ENCODE measurements at regions not wholly inside any gene's neighbourhood (a gene's known extent, or its start where the extent isn't known, plus 50 kb on each side); places are given as distances from the start of the nearest gene placed in this dataset.

GRCh38 chr15:46518381-46518780, 883.6 kb downstream of the SQOR start:
- no peaks in the 10 kb centered on the region for H3K4me1 Mint-ChIP-seq
- TF ChIP-seq AR (CRISPR knock-in tag; IDR thresholded peaks at IDR 0.05) (no peak), TP53 (CRISPR knock-in tag; IDR thresholded peaks at IDR 0.05) (no peak), GTF2I (CRISPR knock-in tag; conservative IDR thresholded peaks at IDR 0.05) (no peak), ZNF423 (CRISPR knock-in tag; IDR thresholded peaks at IDR 0.05) (no peak), USF1 (CRISPR knock-in tag; IDR thresholded peaks at IDR 0.05) (no peak)
- ATAC-seq, result no peak
- ChIA-PET CTCF (no interaction called here), POLR2A (no interaction called here)
- no peaks in the 10 kb centered on the region for H3K27me3 Mint-ChIP-seq (ENCODE audit: low read depth)
- H3K9me3 Mint-ChIP-seq, result peaks cover 15% of the 10 kb centered on the region
- H3K4me3 Mint-ChIP-seq, result no peak overlapping the region
- no peak for DNase-seq (ENCODE audit: low spot score)
- H3K27ac Mint-ChIP-seq, result no peak overlapping the region
- H3K36me3 Mint-ChIP-seq, result no peaks in the 10 kb centered on the region

GRCh38 chr15:46523701-46524100, 888.9 kb downstream of the SQOR start:
- ATAC-seq, result no peak
- POLR2A ChIA-PET, result no interaction called here

GRCh38 chr15:46525984-46526725, 891.3 kb downstream of the SQOR start:
- H3K4me3 Mint-ChIP-seq, result no peak overlapping the region
- no peaks in the 10 kb centered on the region for H3K27me3 Mint-ChIP-seq (ENCODE audit: low read depth)
- DNase-seq (ENCODE audit: low spot score), result no peak
- ChIA-PET POLR2A (no interaction called here), CTCF (no interaction called here)
- H3K9me3 Mint-ChIP-seq, result no peaks in the 10 kb centered on the region
- H3K27ac Mint-ChIP-seq, result no peak overlapping the region
- ATAC-seq, result no peak
- TF ChIP-seq EMX1 (CRISPR knock-in tag; IDR thresholded peaks at IDR 0.05) (no peak), E2F1 (CRISPR knock-in tag; IDR thresholded peaks at IDR 0.05) (no peak), ZBTB21 (CRISPR knock-in tag; IDR thresholded peaks at IDR 0.05; ENCODE audit: borderline replicate concordance) (no peak), ZNF317 (CRISPR knock-in tag; IDR thresholded peaks at IDR 0.05; ENCODE audit: borderline replicate concordance, low read depth) (no peak), MXD4 (CRISPR knock-in tag; IDR thresholded peaks at IDR 0.05; ENCODE audit: borderline replicate concordance) (no peak), ZBTB43 (CRISPR knock-in tag; IDR thresholded peaks at IDR 0.05) (no peak), CREB1 (CRISPR knock-in tag; IDR thresholded peaks at IDR 0.05) (no peak), E2F4 (CRISPR knock-in tag; IDR thresholded peaks at IDR 0.05; ENCODE audit: borderline replicate concordance, low read depth) (no peak), ZNF232 (CRISPR knock-in tag; IDR thresholded peaks at IDR 0.05) (no peak), NR1H2 (CRISPR knock-in tag; IDR thresholded peaks at IDR 0.05) (no peak), RELA (CRISPR knock-in tag; IDR thresholded peaks at IDR 0.05; ENCODE audit: borderline replicate concordance) (no peak), ZNF219 (CRISPR knock-in tag; IDR thresholded peaks at IDR 0.05; ENCODE audit: borderline replicate concordance) (no peak), KAT7 (CRISPR knock-in tag; IDR thresholded peaks at IDR 0.05; ENCODE audit: borderline replicate concordance) (no peak), ZNF281 (CRISPR knock-in tag; IDR thresholded peaks at IDR 0.05) (no peak), NFYB (CRISPR knock-in tag; conservative IDR thresholded peaks at IDR 0.05; ENCODE audit: low read depth) (no peak)
- no peaks in the 10 kb centered on the region for H3K36me3 Mint-ChIP-seq
- no peaks in the 10 kb centered on the region for H3K4me1 Mint-ChIP-seq

More at GRCh38 chr15:46523701-46524100, 888.9 kb downstream of the SQOR start:
- no peak overlapping the region for H3K4me3 Mint-ChIP-seq
- H3K27me3 Mint-ChIP-seq (ENCODE audit: low read depth), result no peaks in the 10 kb centered on the region
- H3K36me3 Mint-ChIP-seq, result no peaks in the 10 kb centered on the region
- DNase-seq (ENCODE audit: low spot score), result no peak
- TF ChIP-seq ZNF396 (CRISPR knock-in tag; IDR thresholded peaks at IDR 0.05; ENCODE audit: borderline replicate concordance) (no peak), ZNF671 (CRISPR knock-in tag; IDR thresholded peaks at IDR 0.05) (no peak), OVOL2 (CRISPR knock-in tag; IDR thresholded peaks at IDR 0.05; ENCODE audit: borderline replicate concordance) (no peak), GRHL2 (CRISPR knock-in tag; IDR thresholded peaks at IDR 0.05; ENCODE audit: insufficient replicate concordance, severe bottlenecking) (no peak)
- H3K27ac Mint-ChIP-seq, result no peak overlapping the region
- H3K9me3 Mint-ChIP-seq, result peaks cover 2% of the 10 kb centered on the region; the same call in 1 of the 2 replicates
- H3K4me1 Mint-ChIP-seq, result no peaks in the 10 kb centered on the region
- CTCF ChIA-PET, result no interaction called here

All from WTC11 (cell line).